ENCODE measurements at regions not wholly inside any gene's neighbourhood (a gene's known extent, or its start where the extent isn't known, plus 50 kb on each side); places are given as distances from the start of the nearest gene placed in this dataset.

GRCh38 chr17:71438631-71439146, 682.1 kb upstream of the SOX9 start (continued):
- TF ChIP-seq RBBP5 (IDR thresholded peaks at IDR 0.05; ENCODE audit: borderline replicate concordance, low read depth, low read length) (no peak), GTF2F1 (IDR thresholded peaks at IDR 0.05; ENCODE audit: borderline replicate concordance, low read depth, low read length) (no peak), SP2 (IDR thresholded peaks at IDR 0.05; ENCODE audit: low read length) (no peak), SIN3A (conservative IDR thresholded peaks at IDR 0.05 in 1 of 2, IDR thresholded peaks at IDR 0.05 in 1 of 2; ENCODE audit: low read depth in 1 of 2, low read length in 2 of 2) (no peak)
